ENCODE measurements at regions not wholly inside any gene's neighbourhood (a gene's known extent, or its start where the extent isn't known, plus 50 kb on each side); places are given as distances from the start of the nearest gene placed in this dataset.

- no peak for DNase-seq
- H3K4me3 Mint-ChIP-seq = no peak overlapping the region
- H3K4me1 Mint-ChIP-seq = no peaks in the 10 kb centered on the region
- no peak for ATAC-seq (ENCODE audit: low read depth)
- POLR2A ChIA-PET = no interaction called here
- H3K27me3 Mint-ChIP-seq = peaks cover 22% of the 10 kb centered on the region
- no peak overlapping the region for H3K27ac Mint-ChIP-seq
- H3K36me3 Mint-ChIP-seq = peaks cover 2% of the 10 kb centered on the region
- H3K9me3 Mint-ChIP-seq = peaks cover 2% of the 10 kb centered on the region
These were observed 197.7 kb downstream of the CD47 start for GRCh38 chr3:107892955-107893624.

- H3K4me3 Mint-ChIP-seq = no peak overlapping the region
- H3K27me3 Mint-ChIP-seq = peaks cover 3% of the 10 kb centered on the region
- H3K27ac Mint-ChIP-seq = no peak overlapping the region
- peaks cover 2% of the 10 kb centered on the region for H3K9me3 Mint-ChIP-seq
- no peaks in the 10 kb centered on the region for H3K4me1 Mint-ChIP-seq
- POLR2A ChIA-PET = no interaction called here
- peaks cover 2% of the 10 kb centered on the region for H3K36me3 Mint-ChIP-seq
- DNase-seq = no peak
- ATAC-seq (ENCODE audit: low read depth) = no peak
These were observed 205.9 kb downstream of the CD47 start for GRCh38 chr3:107884719-107885460.

- H3K9me3 Mint-ChIP-seq = peaks cover under 1% of the 10 kb centered on the region
- ATAC-seq (ENCODE audit: low read depth) = no peak
- H3K27me3 Mint-ChIP-seq = peaks cover 3% of the 10 kb centered on the region
- no peaks in the 10 kb centered on the region for H3K4me1 Mint-ChIP-seq
- H3K27ac Mint-ChIP-seq = no peak overlapping the region
- H3K36me3 Mint-ChIP-seq = peaks cover under 1% of the 10 kb centered on the region
- POLR2A ChIA-PET = no interaction called here
- DNase-seq = no peak
- H3K4me3 Mint-ChIP-seq = no peak overlapping the region
These were observed 206.8 kb downstream of the CD47 start for GRCh38 chr3:107884028-107884427.

- POLR2A ChIA-PET = no interaction called here
- Mint-ChIP-seq H3K27ac (no peak overlapping the region), H3K4me3 (no peak overlapping the region), H3K4me1 (no peaks in the 10 kb centered on the region), H3K36me3 (no peaks in the 10 kb centered on the region), H3K27me3 (peaks cover 7% of the 10 kb centered on the region), H3K9me3 (no peaks in the 10 kb centered on the region)
- ATAC-seq (ENCODE audit: low read depth) (no peak), DNase-seq (no peak)
These were observed 207.9 kb downstream of the CD47 start for GRCh38 chr3:107882881-107883280.

- H3K27ac Mint-ChIP-seq = no peak overlapping the region
- POLR2A ChIA-PET = no interaction called here
- H3K36me3 Mint-ChIP-seq = no peaks in the 10 kb centered on the region
- DNase-seq (no peak), ATAC-seq (ENCODE audit: low read depth) (no peak)
- no peaks in the 10 kb centered on the region for H3K9me3 Mint-ChIP-seq
- H3K4me3 Mint-ChIP-seq = no peak overlapping the region
- peaks cover 9% of the 10 kb centered on the region for H3K27me3 Mint-ChIP-seq
- no peaks in the 10 kb centered on the region for H3K4me1 Mint-ChIP-seq
These were observed 208.6 kb downstream of the CD47 start for GRCh38 chr3:107882261-107882660.

GRCh38 chr3:107881509-107881908, 209.3 kb downstream of the CD47 start:
- Mint-ChIP-seq H3K4me1 (no peaks in the 10 kb centered on the region), H3K4me3 (no peak overlapping the region), H3K36me3 (no peaks in the 10 kb centered on the region), H3K27me3 (peaks cover 9% of the 10 kb centered on the region), H3K9me3 (no peaks in the 10 kb centered on the region), H3K27ac (no peak overlapping the region)
- DNase-seq (no peak), ATAC-seq (ENCODE audit: low read depth) (no peak)
- POLR2A ChIA-PET = no interaction called here

GRCh38 chr3:107880702-107881101, 210.1 kb downstream of the CD47 start:
- Mint-ChIP-seq H3K4me1 (no peaks in the 10 kb centered on the region), H3K4me3 (no peak overlapping the region), H3K27me3 (peaks cover 11% of the 10 kb centered on the region), H3K36me3 (no peaks in the 10 kb centered on the region), H3K27ac (no peak overlapping the region), H3K9me3 (no peaks in the 10 kb centered on the region)
- no peak for ATAC-seq (ENCODE audit: low read depth)
- DNase-seq = no peak
- POLR2A ChIA-PET = no interaction called here

- Mint-ChIP-seq H3K36me3 (no peaks in the 10 kb centered on the region), H3K4me3 (no peak overlapping the region), H3K27ac (no peak overlapping the region), H3K4me1 (no peaks in the 10 kb centered on the region), H3K27me3 (peaks cover 11% of the 10 kb centered on the region), H3K9me3 (no peaks in the 10 kb centered on the region)
- ATAC-seq (ENCODE audit: low read depth) (no peak), DNase-seq (no peak)
- POLR2A ChIA-PET = no interaction called here
These were observed 212.9 kb downstream of the CD47 start for GRCh38 chr3:107877936-107878335.

- ATAC-seq (ENCODE audit: low read depth) (no peak), DNase-seq (no peak)
- Mint-ChIP-seq H3K36me3 (no peaks in the 10 kb centered on the region), H3K4me3 (no peak overlapping the region), H3K4me1 (no peaks in the 10 kb centered on the region), H3K9me3 (no peaks in the 10 kb centered on the region), H3K27ac (no peak overlapping the region), H3K27me3 (peaks cover 9% of the 10 kb centered on the region)
- POLR2A ChIA-PET = no interaction called here
These were observed 219.7 kb downstream of the CD47 start for GRCh38 chr3:107870943-107871638.

- Mint-ChIP-seq H3K27me3 (peaks cover 9% of the 10 kb centered on the region), H3K9me3 (no peaks in the 10 kb centered on the region), H3K4me3 (no peak overlapping the region), H3K36me3 (no peaks in the 10 kb centered on the region), H3K27ac (no peak overlapping the region), H3K4me1 (no peaks in the 10 kb centered on the region)
- DNase-seq (no peak), ATAC-seq (ENCODE audit: low read depth) (no peak)
- POLR2A ChIA-PET = no interaction called here
These were observed 220.7 kb downstream of the CD47 start for GRCh38 chr3:107870096-107870495.

GRCh38 chr3:107868449-107868848, 222.4 kb downstream of the CD47 start:
- H3K27me3 Mint-ChIP-seq = peaks cover 11% of the 10 kb centered on the region
- DNase-seq = no peak
- POLR2A ChIA-PET = no interaction called here
- H3K4me3 Mint-ChIP-seq = no peak overlapping the region
- no peaks in the 10 kb centered on the region for H3K9me3 Mint-ChIP-seq
- H3K27ac Mint-ChIP-seq = no peak overlapping the region
- no peaks in the 10 kb centered on the region for H3K36me3 Mint-ChIP-seq
- no peaks in the 10 kb centered on the region for H3K4me1 Mint-ChIP-seq
- ATAC-seq (ENCODE audit: low read depth) = no peak

GRCh38 chr3:107861904-107862303, 228.9 kb downstream of the CD47 start:
- no peaks in the 10 kb centered on the region for H3K9me3 Mint-ChIP-seq
- H3K27ac Mint-ChIP-seq = no peak overlapping the region
- no peak overlapping the region for H3K4me3 Mint-ChIP-seq
- POLR2A ChIA-PET = no interaction called here
- ATAC-seq (ENCODE audit: low read depth) (no peak), DNase-seq (no peak)
- H3K27me3 Mint-ChIP-seq = peaks cover 10% of the 10 kb centered on the region
- no peaks in the 10 kb centered on the region for H3K4me1 Mint-ChIP-seq
- no peaks in the 10 kb centered on the region for H3K36me3 Mint-ChIP-seq

- no peak overlapping the region for H3K4me3 Mint-ChIP-seq
- peaks cover 10% of the 10 kb centered on the region for H3K27me3 Mint-ChIP-seq
- no peaks in the 10 kb centered on the region for H3K36me3 Mint-ChIP-seq
- DNase-seq (no peak), ATAC-seq (ENCODE audit: low read depth) (no peak)
- H3K9me3 Mint-ChIP-seq = no peaks in the 10 kb centered on the region
- POLR2A ChIA-PET = no interaction called here
- no peaks in the 10 kb centered on the region for H3K4me1 Mint-ChIP-seq
- H3K27ac Mint-ChIP-seq = no peak overlapping the region
These were observed 229.4 kb downstream of the CD47 start for GRCh38 chr3:107861422-107861821.

Measured in activated naive CD8-positive, alpha-beta T cell treated with anti-CD3 and anti-CD28 coated beads, Interleukin-2, amount 10 ng/mL, durations not matched to agents 7 days and 5 days (primary cell).